ENCODE measurements at regions not wholly inside any gene's neighbourhood (a gene's known extent, or its start where the extent isn't known, plus 50 kb on each side); places are given as distances from the start of the nearest gene placed in this dataset.
"Not testable (repeated sequence)": the region's sequence is repeated elsewhere in the genome, so short reads cannot be mapped to it uniquely, and the experiment has no call there.

- TF ChIP-seq, protein P1, sequence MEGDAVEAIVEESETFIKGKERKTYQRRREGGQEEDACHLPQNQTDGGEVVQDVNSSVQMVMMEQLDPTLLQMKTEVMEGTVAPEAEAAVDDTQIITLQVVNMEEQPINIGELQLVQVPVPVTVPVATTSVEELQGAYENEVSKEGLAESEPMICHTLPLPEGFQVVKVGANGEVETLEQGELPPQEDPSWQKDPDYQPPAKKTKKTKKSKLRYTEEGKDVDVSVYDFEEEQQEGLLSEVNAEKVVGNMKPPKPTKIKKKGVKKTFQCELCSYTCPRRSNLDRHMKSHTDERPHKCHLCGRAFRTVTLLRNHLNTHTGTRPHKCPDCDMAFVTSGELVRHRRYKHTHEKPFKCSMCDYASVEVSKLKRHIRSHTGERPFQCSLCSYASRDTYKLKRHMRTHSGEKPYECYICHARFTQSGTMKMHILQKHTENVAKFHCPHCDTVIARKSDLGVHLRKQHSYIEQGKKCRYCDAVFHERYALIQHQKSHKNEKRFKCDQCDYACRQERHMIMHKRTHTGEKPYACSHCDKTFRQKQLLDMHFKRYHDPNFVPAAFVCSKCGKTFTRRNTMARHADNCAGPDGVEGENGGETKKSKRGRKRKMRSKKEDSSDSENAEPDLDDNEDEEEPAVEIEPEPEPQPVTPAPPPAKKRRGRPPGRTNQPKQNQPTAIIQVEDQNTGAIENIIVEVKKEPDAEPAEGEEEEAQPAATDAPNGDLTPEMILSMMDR (IDR thresholded peaks at IDR 0.05), result peak; percentile 30
- TF ChIP-seq EZH2phosphoT487, EZH2 (IDR thresholded peaks at IDR 0.05): not testable (repeated sequence)
Observed at GRCh38 chr7:51373607-51374006, 57.0 kb upstream of the COBL start.

All from neural progenitor cell (in vitro differentiated cells).